RWPE2 (cell line): ENCODE measurements at regions not wholly inside any gene's neighbourhood (a gene's known extent, or its start where the extent isn't known, plus 50 kb on each side); places are given as distances from the start of the nearest gene placed in this dataset.

Source experiments
- ATAC-seq: fragments of 200-7000 bp; cut with Tn5 transposase; 3 replicates; pipeline ENCODE4 v1.9.1; 2021; ENCODE audit warnings: low read depth
- DNase-seq: peaks from one replicate; pipeline ENCODE4 v3.0.0-alpha.2; 2020; ENCODE audit warnings: low spot score
- H3K27ac ChIP-seq: fragments of 450-650 bp; 2 replicates; pipeline ENCODE4 v1.5.1; 2017; ENCODE audit warnings: mild to moderate bottlenecking; ENCODE audit not compliant: poor library complexity, severe bottlenecking
- H3K27me3 ChIP-seq: fragments of 250-450 bp; sonication (Bioruptor Pico); 2 replicates; pipeline ENCODE4 v1.5.1; 2021; ENCODE audit warnings: mild to moderate bottlenecking, moderate library complexity; ENCODE audit not compliant: insufficient read depth, poor library complexity, severe bottlenecking
- H3K36me3 ChIP-seq: fragments of 250-450 bp; sonication (Bioruptor Pico); 2 replicates; pipeline ENCODE4 v1.5.1; 2020; ENCODE audit warnings: low read depth, mild to moderate bottlenecking, moderate library complexity
- H3K4me1 ChIP-seq: fragments of 250-450 bp; sonication (Bioruptor Pico); 2 replicates; pipeline ENCODE4 v1.5.1; 2021; ENCODE audit warnings: mild to moderate bottlenecking, moderate library complexity; ENCODE audit not compliant: insufficient read depth, poor library complexity, severe bottlenecking
- H3K4me3 ChIP-seq: fragments of 250-450 bp; sonication (Bioruptor Pico); 2 replicates; pipeline ENCODE4 v1.5.1; 2021; ENCODE audit warnings: mild to moderate bottlenecking, moderate library complexity; ENCODE audit not compliant: severe bottlenecking
- H3K9me3 ChIP-seq: fragments of 250-450 bp; sonication (Bioruptor Pico); 2 replicates; pipeline ENCODE4 v1.5.1; 2021; ENCODE audit warnings: mild to moderate bottlenecking, moderate library complexity; ENCODE audit not compliant: severe bottlenecking
- CTCF ChIP-seq: fragments of 450-650 bp; IDR thresholded peaks from one replicate; pipeline ENCODE4 v1.5.1; 2017; ENCODE audit warnings: mild to moderate bottlenecking, moderate library complexity; ENCODE audit not compliant: poor library complexity, severe bottlenecking

GRCh38 chr13:74919914-74920313 is 562.1 kb downstream of the TBC1D4 start:
- Histone ChIP-seq H3K4me3 (no peak overlapping the region), H3K27me3 (no peaks in the 10 kb centered on the region), H3K4me1 (no peaks in the 10 kb centered on the region), H3K36me3 (no peaks in the 10 kb centered on the region), H3K27ac (no peak overlapping the region), H3K9me3 (no peaks in the 10 kb centered on the region)
- DNase-seq (no peak), ATAC-seq (no peak)
- no peak for TF ChIP-seq CTCF

GRCh38 chr13:74912898-74913297 is 569.1 kb downstream of the TBC1D4 start:
- Histone ChIP-seq H3K27ac (no peak overlapping the region), H3K4me3 (no peak overlapping the region), H3K4me1 (no peaks in the 10 kb centered on the region), H3K9me3 (no peaks in the 10 kb centered on the region), H3K36me3 (no peaks in the 10 kb centered on the region), H3K27me3 (no peaks in the 10 kb centered on the region)
- no peak for TF ChIP-seq CTCF
- no peak for DNase-seq
- ATAC-seq: no peak

GRCh38 chr13:74910415-74910814 is 571.6 kb downstream of the TBC1D4 start:
- DNase-seq (no peak), ATAC-seq (no peak)
- Histone ChIP-seq H3K9me3 (no peaks in the 10 kb centered on the region), H3K36me3 (no peaks in the 10 kb centered on the region), H3K4me3 (no peak overlapping the region), H3K27me3 (no peaks in the 10 kb centered on the region), H3K4me1 (no peaks in the 10 kb centered on the region), H3K27ac (no peak overlapping the region)
- TF ChIP-seq CTCF: no peak

- no peak for TF ChIP-seq CTCF
- H3K36me3 ChIP-seq: no peaks in the 10 kb centered on the region
- H3K4me1 ChIP-seq: no peaks in the 10 kb centered on the region
- no peak overlapping the region for H3K27ac ChIP-seq
- no peaks in the 10 kb centered on the region for H3K27me3 ChIP-seq
- no peaks in the 10 kb centered on the region for H3K9me3 ChIP-seq
- no peak overlapping the region for H3K4me3 ChIP-seq
- DNase-seq: no peak
- ATAC-seq: no peak
These were observed 574.2 kb downstream of the TBC1D4 start for GRCh38 chr13:74907788-74908187.

- no peaks in the 10 kb centered on the region for H3K9me3 ChIP-seq
- peaks cover 4% of the 10 kb centered on the region for H3K4me1 ChIP-seq
- no peak overlapping the region for H3K4me3 ChIP-seq
- H3K27ac ChIP-seq: no peak overlapping the region
- ATAC-seq (no peak), DNase-seq (no peak)
- H3K36me3 ChIP-seq: no peaks in the 10 kb centered on the region
- no peak for TF ChIP-seq CTCF
- H3K27me3 ChIP-seq: no peaks in the 10 kb centered on the region
These were observed 577.4 kb downstream of the TBC1D4 start for GRCh38 chr13:74904556-74904955.
